IMR-90 (cell line): ENCODE measurements at regions not wholly inside any gene's neighbourhood (a gene's known extent, or its start where the extent isn't known, plus 50 kb on each side); places are given as distances from the start of the nearest gene placed in this dataset.

Experiments used
- CTCF ChIP-seq: conservative IDR thresholded peaks from 2 replicates; pipeline ENCODE4 v1.5.1; 2012; ENCODE audit warnings: mild to moderate bottlenecking, low read depth, low read length, improper control_type of control experiment
- POLR2A ChIP-seq: IDR thresholded peaks from 2 replicates; pipeline ENCODE4 v1.6.1; 2012; ENCODE audit warnings: mild to moderate bottlenecking, low read depth, low read length
- RAD21 ChIP-seq: IDR thresholded peaks from 2 replicates; pipeline ENCODE4 v1.6.1; 2012; ENCODE audit warnings: low read length, improper control_type of control experiment

DNA sequence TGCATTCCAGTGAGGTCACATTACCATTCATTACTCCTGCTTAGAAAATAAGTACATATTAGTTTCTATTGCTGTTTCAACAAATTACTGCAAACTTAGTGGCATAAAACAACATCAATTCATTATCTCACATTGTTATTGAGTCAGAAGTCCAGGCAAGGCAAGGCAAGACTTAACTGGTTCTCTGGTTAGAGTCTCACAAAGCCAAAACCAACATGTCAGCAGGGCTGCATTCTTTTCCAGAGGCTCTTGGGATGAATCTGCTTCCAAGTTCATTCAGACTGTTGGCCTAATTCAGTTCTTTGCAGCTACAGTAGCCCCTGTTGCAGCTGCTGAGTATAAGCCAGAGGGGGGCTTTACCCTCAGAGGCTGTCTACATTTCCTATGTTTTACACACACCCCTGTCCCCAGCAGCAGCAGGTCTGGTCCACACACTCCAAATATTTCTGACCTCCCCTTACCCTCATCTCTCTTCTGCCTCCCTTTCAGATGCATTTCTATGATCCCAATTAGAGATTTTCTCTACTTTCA is 892.1 kb upstream of the EPHA5 start:
- TF ChIP-seq RAD21 (no peak), POLR2A (no peak), CTCF (no peak)
